ENCODE measurements at regions not wholly inside any gene's neighbourhood (a gene's known extent, or its start where the extent isn't known, plus 50 kb on each side); places are given as distances from the start of the nearest gene placed in this dataset.

DNA sequence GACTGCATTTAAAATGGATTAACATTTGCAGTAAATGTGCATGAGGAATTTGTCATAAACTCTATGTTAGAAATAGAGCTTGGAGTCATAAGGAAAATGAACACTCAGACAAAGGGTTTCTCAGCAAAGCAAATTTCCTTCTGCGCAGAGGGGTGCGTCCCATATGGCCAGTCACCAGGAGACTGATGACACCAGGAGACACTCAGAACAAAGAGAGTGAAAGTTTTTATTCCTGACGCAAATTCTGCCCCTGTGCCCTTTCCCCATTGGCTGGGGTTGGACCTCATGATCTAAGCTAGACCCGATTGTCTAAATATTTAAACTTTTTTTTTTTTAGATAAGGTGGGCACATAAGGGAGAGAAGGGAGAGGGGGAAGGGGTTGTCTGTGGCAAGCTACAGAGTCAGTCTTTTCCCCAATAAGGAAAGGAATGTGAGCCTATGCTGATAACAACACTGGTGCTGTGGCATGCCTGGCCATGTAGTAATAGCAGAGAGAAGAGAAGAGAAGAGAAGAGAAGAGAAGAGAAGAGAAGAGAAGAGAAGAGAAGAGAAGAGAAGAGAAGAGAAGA is 202.0 kb downstream of the POM121L12 start:
- TF ChIP-seq, protein P1, sequence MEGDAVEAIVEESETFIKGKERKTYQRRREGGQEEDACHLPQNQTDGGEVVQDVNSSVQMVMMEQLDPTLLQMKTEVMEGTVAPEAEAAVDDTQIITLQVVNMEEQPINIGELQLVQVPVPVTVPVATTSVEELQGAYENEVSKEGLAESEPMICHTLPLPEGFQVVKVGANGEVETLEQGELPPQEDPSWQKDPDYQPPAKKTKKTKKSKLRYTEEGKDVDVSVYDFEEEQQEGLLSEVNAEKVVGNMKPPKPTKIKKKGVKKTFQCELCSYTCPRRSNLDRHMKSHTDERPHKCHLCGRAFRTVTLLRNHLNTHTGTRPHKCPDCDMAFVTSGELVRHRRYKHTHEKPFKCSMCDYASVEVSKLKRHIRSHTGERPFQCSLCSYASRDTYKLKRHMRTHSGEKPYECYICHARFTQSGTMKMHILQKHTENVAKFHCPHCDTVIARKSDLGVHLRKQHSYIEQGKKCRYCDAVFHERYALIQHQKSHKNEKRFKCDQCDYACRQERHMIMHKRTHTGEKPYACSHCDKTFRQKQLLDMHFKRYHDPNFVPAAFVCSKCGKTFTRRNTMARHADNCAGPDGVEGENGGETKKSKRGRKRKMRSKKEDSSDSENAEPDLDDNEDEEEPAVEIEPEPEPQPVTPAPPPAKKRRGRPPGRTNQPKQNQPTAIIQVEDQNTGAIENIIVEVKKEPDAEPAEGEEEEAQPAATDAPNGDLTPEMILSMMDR (IDR thresholded peaks at IDR 0.05; ENCODE audit: low read depth, low read length), result no peak
- no peak for TF ChIP-seq EZH2phosphoT487 (IDR thresholded peaks at IDR 0.05; ENCODE audit: low read depth)
